Upper lobe of right lung (tissue), 1 donor: ENCODE measurements at regions not wholly inside any gene's neighbourhood (a gene's known extent, or its start where the extent isn't known, plus 50 kb on each side); places are given as distances from the start of the nearest gene placed in this dataset.
A peak's percentile ranks its signal among the peaks of the same experiment; 100 is the strongest.
"Not testable (repeated sequence)": the region's sequence is repeated elsewhere in the genome, so short reads cannot be mapped to it uniquely, and the experiment has no call there.

Experiments
- ATAC-seq: fragments of 200-7000 bp; cut with Tn5 transposase; one replicate; pipeline ENCODE4 v1.9.1; 2020; ENCODE audit warnings: mild to moderate bottlenecking, moderate library complexity
- DNase-seq: peaks from one replicate; pipeline ENCODE4 v3.0.0-alpha.2; 2020
- H3K27ac ChIP-seq: fragments of 200-600 bp; one replicate; pipeline ENCODE4 v1.8.0; 2022
- H3K27me3 ChIP-seq: fragments of 200-600 bp; one replicate; pipeline ENCODE4 v1.8.0; 2022; ENCODE audit warnings: mild to moderate bottlenecking
- H3K36me3 ChIP-seq: fragments of 200-600 bp; one replicate; pipeline ENCODE4 v1.8.0; 2022
- H3K4me1 ChIP-seq: fragments of 200-600 bp; one replicate; pipeline ENCODE4 v1.8.0; 2022
- H3K4me3 ChIP-seq: fragments of 200-600 bp; one replicate; pipeline ENCODE4 v1.8.0; 2022; ENCODE audit warnings: mild to moderate bottlenecking
- H3K9me3 ChIP-seq: fragments of 200-600 bp; one replicate; pipeline ENCODE4 v1.8.0; 2022
- CTCF ChIP-seq: fragments of 200-600 bp; IDR thresholded peaks from one replicate; pipeline ENCODE4 v1.8.0; 2022; ENCODE audit warnings: antibody characterized with exemption
- intact Hi-C: fragments of 100-400 bp; cut with DNase I; formaldehyde crosslinking; loops from one replicate; pipeline ENCODE4 v1.11.0; 2022
- donor health status: DM: no; HTN: yes; CAD: no; lungs with severe emphysema.

- Histone ChIP-seq H3K4me3 (no peak overlapping the region), H3K36me3 (no peaks in the 10 kb centered on the region), H3K27ac (no peak overlapping the region), H3K4me1 (no peaks in the 10 kb centered on the region), H3K9me3 (no peaks in the 10 kb centered on the region), H3K27me3 (no peaks in the 10 kb centered on the region)
- no peak for ATAC-seq
- no peak for DNase-seq
- TF ChIP-seq CTCF = no peak
- intact Hi-C loops = no loop called here
Measured at GRCh38 chr14:97798176-97798575, 1001.0 kb downstream of the VRK1 start.

- ATAC-seq (peak; percentile 84), DNase-seq (no peak)
- Histone ChIP-seq H3K4me3 (no peak overlapping the region), H3K27ac (no peak overlapping the region), H3K27me3 (no peaks in the 10 kb centered on the region), H3K36me3 (no peaks in the 10 kb centered on the region), H3K9me3 (no peaks in the 10 kb centered on the region), H3K4me1 (no peaks in the 10 kb centered on the region)
- TF ChIP-seq CTCF = no peak
- intact Hi-C loops = no loop called here
Measured at GRCh38 chr14:97802430-97803373, 1005.5 kb downstream of the VRK1 start.

GRCh38 chr14:97804056-97804455 is 1006.9 kb downstream of the VRK1 start:
- Histone ChIP-seq H3K27ac (no peak overlapping the region), H3K4me3 (no peak overlapping the region), H3K9me3 (no peaks in the 10 kb centered on the region), H3K27me3 (no peaks in the 10 kb centered on the region), H3K4me1 (no peaks in the 10 kb centered on the region), H3K36me3 (no peaks in the 10 kb centered on the region)
- intact Hi-C loops = no loop called here
- no peak for TF ChIP-seq CTCF
- no peak for ATAC-seq
- no peak for DNase-seq

- H3K9me3 ChIP-seq = no peaks in the 10 kb centered on the region
- no peaks in the 10 kb centered on the region for H3K4me1 ChIP-seq
- H3K27ac ChIP-seq = no peak overlapping the region
- ATAC-seq (no peak), DNase-seq (no peak)
- H3K36me3 ChIP-seq = no peaks in the 10 kb centered on the region
- no peaks in the 10 kb centered on the region for H3K27me3 ChIP-seq
- H3K4me3 ChIP-seq = no peak overlapping the region
- TF ChIP-seq CTCF = no peak
- intact Hi-C loops = no loop called here
Measured at GRCh38 chr14:97806891-97807290, 1009.7 kb downstream of the VRK1 start.

- H3K4me3 ChIP-seq, H3K27ac ChIP-seq, H3K27me3 ChIP-seq, H3K9me3 ChIP-seq, intact Hi-C loops, ATAC-seq, H3K36me3 ChIP-seq, DNase-seq, H3K4me1 ChIP-seq: not testable (repeated sequence)
Measured at GRCh38 chr14:97808541-97808940, 1011.4 kb downstream of the VRK1 start.

GRCh38 chr14:97813556-97813955 is 1016.4 kb downstream of the VRK1 start:
- Histone ChIP-seq H3K9me3 (no peaks in the 10 kb centered on the region), H3K4me3 (no peak overlapping the region), H3K27me3 (no peaks in the 10 kb centered on the region), H3K4me1 (no peaks in the 10 kb centered on the region), H3K27ac (no peak overlapping the region), H3K36me3 (no peaks in the 10 kb centered on the region)
- TF ChIP-seq CTCF = no peak
- intact Hi-C loops = no loop called here
- ATAC-seq (no peak), DNase-seq (no peak)
